CMK (cell line): ENCODE measurements at regions not wholly inside any gene's neighbourhood (a gene's known extent, or its start where the extent isn't known, plus 50 kb on each side); places are given as distances from the start of the nearest gene placed in this dataset.

Experiments used
- DNase-seq: peaks from one replicate; pipeline ENCODE4 v3.0.0-alpha.2; 2010; ENCODE audit warnings: low read depth

DNA sequence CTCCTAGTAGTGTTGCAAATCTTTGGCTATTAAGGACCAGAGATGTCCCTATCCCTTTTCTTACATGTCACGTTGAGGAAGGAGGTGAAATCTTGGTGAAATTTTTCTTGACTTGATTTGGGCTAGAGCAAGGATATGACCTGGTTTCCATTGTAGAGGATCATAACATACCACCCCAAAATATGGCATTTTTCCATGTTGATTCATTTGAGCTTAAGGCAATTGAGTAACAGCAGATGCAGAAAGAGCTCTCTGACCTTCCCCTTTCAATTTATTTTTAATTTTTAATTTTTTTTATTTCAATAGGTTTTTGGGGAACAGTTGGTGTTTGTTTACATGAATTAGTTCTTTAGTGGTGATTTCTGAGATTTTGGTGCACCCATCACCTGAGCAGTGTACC, 61.2 kb upstream of the MAP1B start:
- DNase-seq: no peak

DNA sequence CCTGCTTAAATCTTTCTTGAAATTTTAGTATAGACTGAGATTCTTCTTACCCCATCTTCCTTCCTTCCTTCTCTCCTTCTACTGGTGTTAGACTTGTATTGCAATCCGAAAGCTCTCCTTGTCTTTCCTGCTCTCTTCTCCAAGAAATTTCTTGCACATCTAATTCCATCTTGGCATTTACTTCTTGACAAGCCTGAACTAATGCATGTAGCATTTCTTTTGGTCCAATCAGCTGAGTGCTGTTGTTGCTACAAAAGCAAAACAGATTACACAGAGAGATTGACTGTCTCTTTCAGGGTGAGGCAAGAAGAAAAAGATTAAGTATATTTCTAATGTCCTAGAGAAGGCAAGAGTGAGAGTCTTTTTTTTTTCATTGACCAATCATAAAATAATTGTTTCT, 51.6 kb upstream of the MAP1B start:
- DNase-seq: no peak
